Endometrium (tissue), 2 donors: ENCODE measurements at regions not wholly inside any gene's neighbourhood (a gene's known extent, or its start where the extent isn't known, plus 50 kb on each side); places are given as distances from the start of the nearest gene placed in this dataset.
A peak's percentile ranks its signal among the peaks of the same experiment; 100 is the strongest.

Experiments
- FAIRE-seq: peaks from 2 replicates; lab custom pipeline; 2012; peaks lifted over from hg19 to GRCh38; lab: Jason Lieb, UNC
- donor health status: control.
- donor health status: control.

- no peak for FAIRE-seq
Measured at GRCh38 chr11:26245046-26245445, 86.9 kb upstream of the ANO3 start.

GRCh38 chr11:26247340-26247739 lies 84.6 kb upstream of the ANO3 start:
- peak; percentile 83 for FAIRE-seq

- FAIRE-seq, result no peak
Measured at GRCh38 chr11:26248661-26249060, 83.3 kb upstream of the ANO3 start.

GRCh38 chr11:26254378-26254777 lies 77.6 kb upstream of the ANO3 start:
- no peak for FAIRE-seq

GRCh38 chr11:26263769-26264168 lies 68.2 kb upstream of the ANO3 start:
- no peak for FAIRE-seq

GRCh38 chr11:26264266-26264665 lies 67.7 kb upstream of the ANO3 start:
- FAIRE-seq, result no peak

- no peak for FAIRE-seq
Measured at GRCh38 chr11:26268980-26269660, 62.8 kb upstream of the ANO3 start.

GRCh38 chr11:26271666-26272065 lies 60.3 kb upstream of the ANO3 start:
- no peak for FAIRE-seq

- peak; percentile 81 for FAIRE-seq
Measured at GRCh38 chr11:26276798-26277424, 55.0 kb upstream of the ANO3 start.

GRCh38 chr11:26278354-26278753 lies 53.6 kb upstream of the ANO3 start:
- no peak for FAIRE-seq
